ENCODE measurements at regions not wholly inside any gene's neighbourhood (a gene's known extent, or its start where the extent isn't known, plus 50 kb on each side); places are given as distances from the start of the nearest gene placed in this dataset.

- FAIRE-seq (no peak), DNase-seq (ENCODE audit: low read depth) (no peak)
- Histone ChIP-seq H3K36me3 (ENCODE audit: control insufficient read depth, insufficient read depth, low read length) (no peaks in the 10 kb centered on the region), H3K27me3 (ENCODE audit: control insufficient read depth, insufficient read depth, low read length) (no peaks in the 10 kb centered on the region), H3K4me3 (ENCODE audit: low read depth, low read length) (no peak overlapping the region)
- no peak for TF ChIP-seq CTCF (IDR thresholded peaks at IDR 0.05; ENCODE audit: insufficient read depth, low read length, severe bottlenecking)
Observed at GRCh38 chr12:24605466-24605865, 343.4 kb downstream of the BCAT1 start.

GRCh38 chr12:24603371-24603770, 345.5 kb downstream of the BCAT1 start:
- H3K36me3 ChIP-seq (ENCODE audit: control insufficient read depth, insufficient read depth, low read length): no peaks in the 10 kb centered on the region

GRCh38 chr12:24600996-24601395, 347.9 kb downstream of the BCAT1 start:
- DNase-seq (ENCODE audit: low read depth) (peak; percentile 85), FAIRE-seq (no peak)
- Histone ChIP-seq H3K36me3 (ENCODE audit: control insufficient read depth, insufficient read depth, low read length) (no peaks in the 10 kb centered on the region), H3K27me3 (ENCODE audit: control insufficient read depth, insufficient read depth, low read length) (no peaks in the 10 kb centered on the region), H3K4me3 (ENCODE audit: low read depth, low read length) (no peak overlapping the region)
- TF ChIP-seq CTCF (IDR thresholded peaks at IDR 0.05; ENCODE audit: insufficient read depth, low read length, severe bottlenecking): no peak

More at GRCh38 chr12:24603371-24603770, 345.5 kb downstream of the BCAT1 start:
- no peak for DNase-seq (ENCODE audit: low read depth)
- TF ChIP-seq CTCF (IDR thresholded peaks at IDR 0.05; ENCODE audit: insufficient read depth, low read length, severe bottlenecking): no peak
- FAIRE-seq: no peak
- Histone ChIP-seq H3K4me3 (ENCODE audit: low read depth, low read length) (no peak overlapping the region), H3K27me3 (ENCODE audit: control insufficient read depth, insufficient read depth, low read length) (no peaks in the 10 kb centered on the region)

- no peak for FAIRE-seq
Observed at GRCh38 chr12:24600551-24600950, 348.4 kb downstream of the BCAT1 start.

GRCh38 chr12:24599736-24600135, 349.2 kb downstream of the BCAT1 start:
- FAIRE-seq (no peak), DNase-seq (ENCODE audit: low read depth) (no peak)
- H3K27me3 ChIP-seq (ENCODE audit: control insufficient read depth, insufficient read depth, low read length): no peaks in the 10 kb centered on the region
- no peak overlapping the region for H3K4me3 ChIP-seq (ENCODE audit: low read depth, low read length)
- no peaks in the 10 kb centered on the region for H3K36me3 ChIP-seq (ENCODE audit: control insufficient read depth, insufficient read depth, low read length)
- no peak for TF ChIP-seq CTCF (IDR thresholded peaks at IDR 0.05; ENCODE audit: insufficient read depth, low read length, severe bottlenecking)

More at GRCh38 chr12:24600551-24600950, 348.4 kb downstream of the BCAT1 start:
- Histone ChIP-seq H3K36me3 (ENCODE audit: control insufficient read depth, insufficient read depth, low read length) (no peaks in the 10 kb centered on the region), H3K4me3 (ENCODE audit: low read depth, low read length) (no peak overlapping the region), H3K27me3 (ENCODE audit: control insufficient read depth, insufficient read depth, low read length) (no peaks in the 10 kb centered on the region)
- DNase-seq (ENCODE audit: low read depth): no peak
- TF ChIP-seq CTCF (IDR thresholded peaks at IDR 0.05; ENCODE audit: insufficient read depth, low read length, severe bottlenecking): no peak

- FAIRE-seq (no peak), DNase-seq (ENCODE audit: low read depth) (no peak)
- Histone ChIP-seq H3K27me3 (ENCODE audit: control insufficient read depth, insufficient read depth, low read length) (no peaks in the 10 kb centered on the region), H3K4me3 (ENCODE audit: low read depth, low read length) (no peak overlapping the region), H3K36me3 (ENCODE audit: control insufficient read depth, insufficient read depth, low read length) (no peaks in the 10 kb centered on the region)
- TF ChIP-seq CTCF (IDR thresholded peaks at IDR 0.05; ENCODE audit: insufficient read depth, low read length, severe bottlenecking): no peak
Observed at GRCh38 chr12:24597580-24597979, 351.3 kb downstream of the BCAT1 start.

Measured in bronchial epithelial cell (primary cell).